Endothelial cell of umbilical vein (primary cell): ENCODE measurements at regions not wholly inside any gene's neighbourhood (a gene's known extent, or its start where the extent isn't known, plus 50 kb on each side); places are given as distances from the start of the nearest gene placed in this dataset.

Experiments
- BruUV-seq: library from RNA; stranded (reverse); fragments of 400-500 nt; replicated peaks from 2 replicates; lab custom pipeline; 2021; lab: Mats Ljungman, UMichigan
- CTCF ChIA-PET: fragments of 300-600, 350-600 bp; sonication (Branson Sonifier 250); formaldehyde crosslinking; loops from one replicate; lab custom pipeline; 2021; ENCODE audit warnings: antibody characterized with exemption, inconsistent platforms; lab: Charles Lee
- POLR2A ChIA-PET: fragments of 300-600, 350-600 bp; sonication (Branson Sonifier 250); formaldehyde crosslinking; loops from one replicate; lab custom pipeline; 2021; ENCODE audit warnings: antibody characterized with exemption, inconsistent platforms; lab: Charles Lee
- DNase-seq: peaks from one replicate; pipeline ENCODE4 v3.0.0-alpha.2; 2011; ENCODE audit warnings: low read depth, low spot score
- FAIRE-seq: peaks from 2 replicates; lab custom pipeline; 2011; peaks lifted over from hg19 to GRCh38; lab: Jason Lieb, UNC
- H2AFZ ChIP-seq: 2 replicates; pipeline ENCODE4 v1.6.0; 2012; ENCODE audit warnings: low read depth, low read length, control low read depth, inconsistent platforms
- H3K27ac ChIP-seq: 2 replicates; pipeline ENCODE4 v1.5.1; 2011; ENCODE audit warnings: low read depth, mild to moderate bottlenecking, control low read depth, low read length, moderate library complexity; ENCODE audit not compliant: insufficient read depth
- H3K27me3 ChIP-seq, 2 experiments: 2 replicates each; pipeline versions ENCODE4 v1.6.0 to v1.6.1; 2011; ENCODE audit warnings: low read length in 2 of 2, mixed read lengths in 1 of 2; ENCODE audit not compliant: control insufficient read depth in 2 of 2, insufficient read depth in 2 of 2
- H3K36me3 ChIP-seq, 2 experiments: 2 replicates in 1 of 2; 3 replicates in 1 of 2; pipeline ENCODE4 v1.5.1; 2011; ENCODE audit warnings: low read length in 2 of 2, mild to moderate bottlenecking in 1 of 2, moderate library complexity in 1 of 2; ENCODE audit not compliant: control insufficient read depth in 2 of 2, insufficient read depth in 2 of 2; ENCODE audit errors: extremely low read depth in 1 of 2
- H3K4me1 ChIP-seq: 3 replicates; pipeline ENCODE4 v1.5.1; 2011; ENCODE audit warnings: mild to moderate bottlenecking, low read length; ENCODE audit not compliant: control insufficient read depth, insufficient read depth; ENCODE audit errors: extremely low read depth
- H3K4me2 ChIP-seq: 2 replicates; pipeline ENCODE4 v1.6.1; 2011; ENCODE audit warnings: low read length, control low read depth, mixed read lengths; ENCODE audit not compliant: insufficient read depth
- H3K4me3 ChIP-seq, 3 experiments: fragments of 200-600 bp in 1 of 3; sonication (generic), shearing (Covaris generic) in 1 of 3; replicated peaks in 1 of 3; 2 replicates each; pipeline ENCODE4 v1.5.1; 2011 to 2016; ENCODE audit warnings: control low read depth in 3 of 3, low read length in 3 of 3, mild to moderate bottlenecking in 2 of 3, inconsistent platforms in 1 of 3, low read depth in 1 of 3, moderate library complexity in 1 of 3; ENCODE audit not compliant: insufficient read depth in 1 of 3
- H3K79me2 ChIP-seq: 2 replicates; pipeline ENCODE4 v1.6.0; 2012; ENCODE audit warnings: low read length, inconsistent platforms; ENCODE audit not compliant: control insufficient read depth, insufficient read depth
- H3K9ac ChIP-seq: replicated peaks from 2 replicates; pipeline ENCODE3; 2011; ENCODE audit warnings: low read length, control low read depth; ENCODE audit not compliant: insufficient read depth; ENCODE audit errors: extremely low read depth
- H3K9me1 ChIP-seq: replicated peaks from 3 replicates; pipeline ENCODE4 v1.6.0; 2011; ENCODE audit warnings: mild to moderate bottlenecking, low read length; ENCODE audit not compliant: control insufficient read depth, insufficient read depth; ENCODE audit errors: extremely low read depth
- H3K9me3 ChIP-seq: replicated peaks from 2 replicates; pipeline ENCODE4 v1.5.1; 2012; ENCODE audit warnings: low read length, inconsistent platforms; ENCODE audit not compliant: control insufficient read depth, insufficient read depth
- H4K20me1 ChIP-seq: replicated peaks from 2 replicates; pipeline ENCODE3; 2011; ENCODE audit warnings: mild to moderate bottlenecking, low read length; ENCODE audit not compliant: control insufficient read depth, insufficient read depth; ENCODE audit errors: extremely low read depth
- EZH2 ChIP-seq: IDR thresholded peaks from 2 replicates; pipeline ENCODE4 v1.6.1; 2012; ENCODE audit warnings: borderline replicate concordance, low read depth, mild to moderate bottlenecking, moderate library complexity, low read length, inconsistent platforms; ENCODE audit not compliant: severe bottlenecking
- GATA2 ChIP-seq: IDR thresholded peaks from 2 replicates; pipeline ENCODE4 v1.7.0; 2011; ENCODE audit warnings: low read depth, mild to moderate bottlenecking, moderate library complexity, mixed read lengths, low read length; ENCODE audit not compliant: insufficient read length, insufficient read depth
- JUN ChIP-seq: IDR thresholded peaks from 2 replicates; pipeline ENCODE4 v1.6.1; 2011; ENCODE audit warnings: borderline replicate concordance, low read depth; ENCODE audit not compliant: insufficient read length, insufficient read depth
- MAX ChIP-seq: IDR thresholded peaks from 2 replicates; pipeline ENCODE4 v1.6.1; 2011; ENCODE audit not compliant: insufficient read depth, insufficient read length
- MYC ChIP-seq: IDR thresholded peaks from one replicate; pipeline ENCODE4 v1.6.1; 2011; ENCODE audit warnings: mild to moderate bottlenecking, low read depth, low read length
- POLR2A ChIP-seq: IDR thresholded peaks from 2 replicates; pipeline ENCODE4 v1.6.1; 2012; ENCODE audit warnings: low read depth, mild to moderate bottlenecking, control low read depth, low read length
- POLR2AphosphoS5 ChIP-seq: IDR thresholded peaks from 2 replicates; pipeline ENCODE4 v1.6.1; 2012; ENCODE audit warnings: low read depth, mild to moderate bottlenecking, control low read depth, low read length, moderate library complexity; ENCODE audit not compliant: insufficient read depth
- dilution Hi-C: fragments of 300-500 bp; cut with MboI; formaldehyde crosslinking; loops from one replicate; pipeline ENCODE4 v1.15.0; 2019; ENCODE audit warnings: low sequenced_read_pairs; ENCODE audit not compliant: extremely low pct_ligation_motif_present
- intact Hi-C: fragments of 100-400 bp; cut with micrococcal nuclease; formaldehyde crosslinking; loops from one replicate; pipeline ENCODE4 v1.10.0; 2022
- TF ChIP-seq, protein P1 (sequence below), 2 donors: IDR thresholded peaks; 1 replicate in 1 of 2; 2 replicates in 1 of 2; pipeline ENCODE4 v1.5.1; 2011; ENCODE audit warnings: low read length in 2 of 2, mild to moderate bottlenecking in 2 of 2, moderate library complexity in 2 of 2, control low read depth in 1 of 2, inconsistent platforms in 1 of 2, low read depth in 1 of 2; ENCODE audit not compliant: insufficient read depth in 1 of 2; ENCODE audit errors: extremely low read depth in 1 of 2

DNA sequence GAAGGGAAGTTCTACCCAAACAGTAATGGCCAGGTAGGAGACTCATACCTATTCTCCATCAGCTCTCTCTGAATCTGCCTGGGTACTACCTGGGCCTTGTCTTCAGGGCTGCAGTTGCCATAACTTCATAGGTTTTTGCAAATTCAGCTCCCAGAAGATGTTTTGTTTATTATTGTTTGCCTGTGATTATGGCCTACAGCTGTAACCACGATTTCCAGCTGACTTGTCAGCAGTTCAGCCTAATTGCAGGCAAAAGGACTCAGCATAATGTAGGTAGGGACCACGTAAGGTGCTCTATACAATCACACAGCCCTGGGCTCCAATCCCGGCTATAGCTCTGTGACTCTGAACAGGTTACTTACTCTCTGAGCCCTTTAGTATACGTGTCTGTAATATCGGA is 187.0 kb upstream of the FN1 start:
- no peak for FAIRE-seq
- CTCF ChIA-PET, result interaction anchor here (0.8 kb wide), 1 partner anchor 9 kb away, joined by 4 read pairs; no protein-coding TSS in a partner anchor

More for the DNA sequence above, 187.0 kb upstream of the FN1 start:
- Histone ChIP-seq H3K27me3 (no peaks in the 10 kb centered on the region), H3K36me3 (peaks cover 14 to 16% of the 10 kb centered on the region in 2 experiments), H3K9ac (no peak overlapping the region), H3K27ac (no peak overlapping the region), H3K9me1 (no peaks in the 10 kb centered on the region), H3K4me2 (no peak overlapping the region), H2AFZ (no peak overlapping the region), H3K9me3 (no peaks in the 10 kb centered on the region), H3K4me3 (no peak overlapping the region), H3K79me2 (no peaks in the 10 kb centered on the region), H3K4me1 (peaks cover 42% of the 10 kb centered on the region), H4K20me1 (no peaks in the 10 kb centered on the region)
- no peak for DNase-seq
- BruUV-seq, result no TSS peak
- TF ChIP-seq POLR2AphosphoS5 (no peak), JUN (no peak), EZH2 (no peak), GATA2 (no peak), MAX (no peak), MYC (no peak), POLR2A (no peak)
- TF ChIP-seq, protein P1, sequence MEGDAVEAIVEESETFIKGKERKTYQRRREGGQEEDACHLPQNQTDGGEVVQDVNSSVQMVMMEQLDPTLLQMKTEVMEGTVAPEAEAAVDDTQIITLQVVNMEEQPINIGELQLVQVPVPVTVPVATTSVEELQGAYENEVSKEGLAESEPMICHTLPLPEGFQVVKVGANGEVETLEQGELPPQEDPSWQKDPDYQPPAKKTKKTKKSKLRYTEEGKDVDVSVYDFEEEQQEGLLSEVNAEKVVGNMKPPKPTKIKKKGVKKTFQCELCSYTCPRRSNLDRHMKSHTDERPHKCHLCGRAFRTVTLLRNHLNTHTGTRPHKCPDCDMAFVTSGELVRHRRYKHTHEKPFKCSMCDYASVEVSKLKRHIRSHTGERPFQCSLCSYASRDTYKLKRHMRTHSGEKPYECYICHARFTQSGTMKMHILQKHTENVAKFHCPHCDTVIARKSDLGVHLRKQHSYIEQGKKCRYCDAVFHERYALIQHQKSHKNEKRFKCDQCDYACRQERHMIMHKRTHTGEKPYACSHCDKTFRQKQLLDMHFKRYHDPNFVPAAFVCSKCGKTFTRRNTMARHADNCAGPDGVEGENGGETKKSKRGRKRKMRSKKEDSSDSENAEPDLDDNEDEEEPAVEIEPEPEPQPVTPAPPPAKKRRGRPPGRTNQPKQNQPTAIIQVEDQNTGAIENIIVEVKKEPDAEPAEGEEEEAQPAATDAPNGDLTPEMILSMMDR (IDR thresholded peaks at IDR 0.05; ENCODE audit: extremely low read depth in 1 of 2, insufficient read depth in 1 of 2, low read depth in 1 of 2, low read length in 2 of 2), result no peak
- dilution Hi-C loops (no loop called here), intact Hi-C loops (no loop called here)
- POLR2A ChIA-PET, result no interaction called here
